CD4-positive, alpha-beta T cell (primary cell): ENCODE measurements at regions not wholly inside any gene's neighbourhood (a gene's known extent, or its start where the extent isn't known, plus 50 kb on each side); places are given as distances from the start of the nearest gene placed in this dataset.

Experiments used
- ATAC-seq: fragments of 200-7000 bp; cut with Tn5 transposase; one replicate; pipeline ENCODE4 v1.10.0; 2022; ENCODE audit warnings: mild to moderate bottlenecking; ENCODE audit not compliant: poor library complexity
- CTCF ChIA-PET: fragments of 350-600 bp; sonication (Branson Sonifier 250); formaldehyde crosslinking; loops from one replicate; lab custom pipeline; 2021; ENCODE audit warnings: antibody characterized with exemption, inconsistent platforms; lab: Charles Lee
- POLR2A ChIA-PET: fragments of 350-600 bp; sonication (Branson Sonifier 250); formaldehyde crosslinking; loops from one replicate; lab custom pipeline; 2021; ENCODE audit warnings: antibody characterized with exemption, inconsistent platforms; lab: Charles Lee
- DNase-seq, 14 experiments: peaks; one replicate each; pipeline ENCODE4 v3.0.0-alpha.2; 2013 to 2020; ENCODE audit warnings: mixed read lengths in 2 of 14
- H3K27ac ChIP-seq, 2 donors: one replicate each; pipeline versions ENCODE4 v1.5.1 to v1.7.0; 2013; ENCODE audit warnings: low read length in 2 of 2, low read depth in 1 of 2, mild to moderate bottlenecking in 1 of 2
- H3K27me3 ChIP-seq, 2 experiments: 1 replicate in 1 of 2; 2 replicates in 1 of 2; pipeline versions ENCODE4 v1.6.1 to v1.7.0; 2013; ENCODE audit warnings: low read length in 2 of 2, control low read depth in 1 of 2, mild to moderate bottlenecking in 1 of 2, moderate library complexity in 1 of 2; ENCODE audit not compliant: insufficient read depth in 2 of 2, control insufficient read depth in 1 of 2
- H3K36me3 ChIP-seq: one replicate; pipeline ENCODE4 v1.6.1; 2013; ENCODE audit warnings: low read length, control low read depth; ENCODE audit not compliant: insufficient read depth
- H3K4me1 ChIP-seq: one replicate; pipeline ENCODE4 v1.6.1; 2013; ENCODE audit warnings: low read length, control low read depth; ENCODE audit not compliant: insufficient read depth
- H3K4me3 ChIP-seq: one replicate; pipeline ENCODE4 v1.5.1; 2013; ENCODE audit warnings: mild to moderate bottlenecking, low read length, moderate library complexity
- H3K9me3 ChIP-seq, 2 experiments: 1 replicate in 1 of 2; 2 replicates in 1 of 2; pipeline versions ENCODE4 v1.6.1 to v1.7.0; 2013; ENCODE audit warnings: low read length in 2 of 2, mild to moderate bottlenecking in 2 of 2, control low read depth in 1 of 2, moderate library complexity in 1 of 2; ENCODE audit not compliant: control insufficient read depth in 1 of 2, insufficient read depth in 1 of 2
- H3K27ac Mint-ChIP-seq: one replicate; pipeline ENCODE4 v1.8.0; 2020; ENCODE audit warnings: mixed read lengths
- H3K27me3 Mint-ChIP-seq: one replicate; pipeline ENCODE4 v1.8.0; 2021; ENCODE audit warnings: mixed read lengths
- H3K36me3 Mint-ChIP-seq: one replicate; pipeline ENCODE4 v1.8.0; 2021; ENCODE audit warnings: low read depth, mixed read lengths
- H3K4me1 Mint-ChIP-seq: one replicate; pipeline ENCODE4 v1.8.0; 2021; ENCODE audit warnings: low read depth, mixed read lengths
- H3K4me3 Mint-ChIP-seq: one replicate; pipeline ENCODE4 v1.8.0; 2020; ENCODE audit warnings: mild to moderate bottlenecking, mixed read lengths
- H3K9me3 Mint-ChIP-seq: one replicate; pipeline ENCODE4 v1.8.0; 2020; ENCODE audit warnings: mixed read lengths
- CTCF ChIP-seq: fragments of 200-600 bp; IDR thresholded peaks from one replicate; pipeline ENCODE4 v1.8.0; 2022; ENCODE audit warnings: antibody characterized with exemption, mild to moderate bottlenecking
- intact Hi-C, 2 experiments: fragments of 100-400 bp; cut with DNase I in 1 of 2; cut with micrococcal nuclease in 1 of 2; formaldehyde crosslinking; loops; one replicate each; pipeline versions ENCODE4 v1.15.1 to v1.9.0; 2023 to 2025; cut with DNase I, micrococcal nuclease

GRCh38 chr6:920512-920911, 227.6 kb upstream of the EXOC2 start:
- H3K9me3 Mint-ChIP-seq, result peaks cover 24% of the 10 kb centered on the region
- H3K27ac Mint-ChIP-seq, result no peak overlapping the region
- H3K27me3 Mint-ChIP-seq, result peaks cover 55% of the 10 kb centered on the region
- Histone ChIP-seq H3K27ac (no peak overlapping the region), H3K4me3 (no peak overlapping the region), H3K27me3 (peaks cover 0 to 9% of the 10 kb centered on the region in 2 experiments), H3K36me3 (no peaks in the 10 kb centered on the region), H3K9me3 (peaks cover 10 to 23% of the 10 kb centered on the region in 2 experiments), H3K4me1 (no peaks in the 10 kb centered on the region)
- intact Hi-C loops, result no loop called here
- CTCF ChIA-PET, result no interaction called here
- no peak for TF ChIP-seq CTCF
- no peak for DNase-seq
- H3K4me1 Mint-ChIP-seq, result no peaks in the 10 kb centered on the region
- ATAC-seq, result no peak
- H3K36me3 Mint-ChIP-seq, result no peaks in the 10 kb centered on the region
- H3K4me3 Mint-ChIP-seq, result no peak overlapping the region
- POLR2A ChIA-PET, result no interaction called here

DNA sequence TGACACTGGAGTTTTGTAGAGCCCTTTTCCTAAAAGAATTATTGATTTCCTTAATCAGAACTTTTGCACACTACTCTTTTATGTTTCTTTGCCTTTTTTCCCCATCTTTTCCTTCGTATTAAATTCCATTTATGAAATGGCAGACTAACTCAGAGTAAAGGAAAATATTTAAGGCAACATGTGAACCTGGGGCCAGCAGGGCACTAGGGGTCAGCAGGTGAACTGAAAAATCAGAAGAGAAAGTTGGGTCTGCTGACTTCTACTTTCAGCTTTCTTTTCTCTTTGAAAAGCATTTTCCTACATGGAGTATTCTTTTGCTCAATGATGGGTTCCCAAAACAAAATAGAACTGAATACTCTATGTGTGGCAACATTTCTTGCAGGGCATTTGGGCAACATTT, 226.6 kb upstream of the EXOC2 start:
- DNase-seq, result no peak
- ChIA-PET CTCF (no interaction called here), POLR2A (no interaction called here)
- Histone ChIP-seq H3K4me1 (no peaks in the 10 kb centered on the region), H3K9me3 (peaks cover 10 to 23% of the 10 kb centered on the region in 2 experiments), H3K27me3 (peaks cover 2 to 9% of the 10 kb centered on the region in 2 experiments), H3K4me3 (no peak overlapping the region), H3K36me3 (no peaks in the 10 kb centered on the region), H3K27ac (no peak overlapping the region)
- H3K27ac Mint-ChIP-seq, result no peak overlapping the region
- intact Hi-C loops, result no loop called here
- no peak for ATAC-seq
- peaks cover 60% of the 10 kb centered on the region for H3K27me3 Mint-ChIP-seq
- no peak for TF ChIP-seq CTCF
- no peaks in the 10 kb centered on the region for H3K4me1 Mint-ChIP-seq
- H3K36me3 Mint-ChIP-seq, result no peaks in the 10 kb centered on the region
- peaks cover 24% of the 10 kb centered on the region for H3K9me3 Mint-ChIP-seq
- H3K4me3 Mint-ChIP-seq, result no peak overlapping the region

- no peak for DNase-seq
- no peaks in the 10 kb centered on the region for H3K4me1 Mint-ChIP-seq
- no peak for ATAC-seq
- no peak overlapping the region for H3K27ac Mint-ChIP-seq
- no peak for TF ChIP-seq CTCF
- Histone ChIP-seq H3K27me3 (peaks cover 4 to 5% of the 10 kb centered on the region in 2 experiments), H3K36me3 (no peaks in the 10 kb centered on the region), H3K27ac (no peak overlapping the region), H3K4me1 (no peaks in the 10 kb centered on the region), H3K9me3 (peaks cover 17 to 23% of the 10 kb centered on the region in 2 experiments), H3K4me3 (no peak overlapping the region)
- CTCF ChIA-PET, result no interaction called here
- H3K4me3 Mint-ChIP-seq, result no peak overlapping the region
- H3K9me3 Mint-ChIP-seq, result peaks cover 23% of the 10 kb centered on the region
- intact Hi-C loops, result no loop called here
- H3K36me3 Mint-ChIP-seq, result no peaks in the 10 kb centered on the region
- H3K27me3 Mint-ChIP-seq, result peaks cover 60% of the 10 kb centered on the region
- POLR2A ChIA-PET, result no interaction called here
Measured at GRCh38 chr6:917939-918338, 225.0 kb upstream of the EXOC2 start.
